GM12875 (cell line): ENCODE measurements at regions not wholly inside any gene's neighbourhood (a gene's known extent, or its start where the extent isn't known, plus 50 kb on each side); places are given as distances from the start of the nearest gene placed in this dataset.

Source experiments
- H3K4me3 ChIP-seq: one replicate; pipeline ENCODE4 v1.5.1; 2011; ENCODE audit warnings: low read depth, low read length, control low read depth
- TF ChIP-seq, protein P1 (sequence below): IDR thresholded peaks from 2 replicates; pipeline ENCODE4 v1.5.1; 2011; ENCODE audit warnings: low read depth, mild to moderate bottlenecking, control low read depth, inconsistent platforms, low read length, moderate library complexity, borderline replicate concordance; ENCODE audit not compliant: insufficient read depth

- TF ChIP-seq, protein P1, sequence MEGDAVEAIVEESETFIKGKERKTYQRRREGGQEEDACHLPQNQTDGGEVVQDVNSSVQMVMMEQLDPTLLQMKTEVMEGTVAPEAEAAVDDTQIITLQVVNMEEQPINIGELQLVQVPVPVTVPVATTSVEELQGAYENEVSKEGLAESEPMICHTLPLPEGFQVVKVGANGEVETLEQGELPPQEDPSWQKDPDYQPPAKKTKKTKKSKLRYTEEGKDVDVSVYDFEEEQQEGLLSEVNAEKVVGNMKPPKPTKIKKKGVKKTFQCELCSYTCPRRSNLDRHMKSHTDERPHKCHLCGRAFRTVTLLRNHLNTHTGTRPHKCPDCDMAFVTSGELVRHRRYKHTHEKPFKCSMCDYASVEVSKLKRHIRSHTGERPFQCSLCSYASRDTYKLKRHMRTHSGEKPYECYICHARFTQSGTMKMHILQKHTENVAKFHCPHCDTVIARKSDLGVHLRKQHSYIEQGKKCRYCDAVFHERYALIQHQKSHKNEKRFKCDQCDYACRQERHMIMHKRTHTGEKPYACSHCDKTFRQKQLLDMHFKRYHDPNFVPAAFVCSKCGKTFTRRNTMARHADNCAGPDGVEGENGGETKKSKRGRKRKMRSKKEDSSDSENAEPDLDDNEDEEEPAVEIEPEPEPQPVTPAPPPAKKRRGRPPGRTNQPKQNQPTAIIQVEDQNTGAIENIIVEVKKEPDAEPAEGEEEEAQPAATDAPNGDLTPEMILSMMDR: no peak
- H3K4me3 ChIP-seq: no peak overlapping the region
Measured at GRCh38 chr12:123040106-123040505, 59.6 kb downstream of the ARL6IP4 start.

- TF ChIP-seq, protein P1: no peak
- H3K4me3 ChIP-seq: no peak overlapping the region
Measured at GRCh38 chr12:123038966-123039365, 58.5 kb downstream of the ARL6IP4 start.

- TF ChIP-seq, protein P1: no peak
- no peak overlapping the region for H3K4me3 ChIP-seq
Measured at GRCh38 chr12:123038486-123038885, 58.0 kb downstream of the ARL6IP4 start.

DNA sequence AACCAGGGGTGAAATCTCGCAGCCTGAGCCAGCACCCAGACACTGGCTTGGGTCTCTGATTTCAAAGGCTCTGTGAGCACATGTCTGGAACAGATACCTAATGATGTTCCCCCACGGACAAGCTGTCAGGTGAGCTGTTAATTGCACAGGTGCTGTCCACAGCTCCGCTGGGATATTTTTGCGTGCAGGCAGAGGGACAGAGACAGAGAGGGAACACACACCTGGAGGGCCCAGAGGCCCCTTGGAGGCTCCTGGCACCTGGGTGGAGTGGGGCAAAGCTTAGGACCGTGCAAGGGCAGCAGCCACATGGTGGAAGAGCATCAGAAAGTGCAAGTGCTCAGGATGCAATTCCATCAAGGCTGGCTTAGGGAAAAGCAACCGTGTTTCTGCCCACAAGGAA lies 57.3 kb downstream of the ARL6IP4 start:
- H3K4me3 ChIP-seq: no peak overlapping the region
- TF ChIP-seq, protein P1: no peak

DNA sequence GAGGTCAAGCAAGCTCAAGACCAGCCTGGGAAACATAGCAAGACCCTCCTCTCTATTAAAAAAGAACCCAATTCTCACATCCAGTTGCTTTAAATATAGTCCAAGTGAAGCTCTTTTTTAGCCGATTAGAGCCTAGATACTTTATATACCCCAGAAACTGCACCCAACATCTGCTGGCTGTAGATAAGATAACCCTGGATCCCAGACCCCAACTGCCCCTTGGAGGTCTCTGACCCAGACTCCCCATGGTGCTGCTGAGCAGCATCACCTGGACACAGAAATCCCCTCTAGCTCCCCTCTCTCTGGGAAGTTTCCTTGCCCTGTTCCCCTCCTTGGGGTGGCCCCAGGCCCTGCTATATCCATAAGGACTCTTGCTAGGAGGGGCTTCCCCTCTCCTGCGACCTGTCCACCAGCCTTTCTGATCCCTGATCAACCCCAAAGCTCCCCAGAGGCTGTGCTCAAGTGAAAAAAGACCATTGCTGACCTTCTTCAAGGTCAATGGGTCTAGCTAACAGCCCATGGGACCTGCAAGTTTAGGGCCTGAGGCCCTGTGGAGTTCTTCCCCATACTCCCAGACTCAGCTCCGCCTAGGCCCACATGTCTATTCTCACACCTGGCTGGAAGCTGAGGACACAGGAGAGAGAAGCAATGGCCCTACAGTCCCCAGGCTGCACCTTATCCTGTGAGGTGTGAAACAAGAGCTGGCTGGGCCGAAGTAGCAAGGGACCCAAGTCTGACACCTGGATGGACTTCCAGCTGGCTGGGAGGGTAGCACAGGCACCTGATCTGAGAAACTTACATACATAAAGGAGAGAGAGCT lies 56.2 kb downstream of the ARL6IP4 start:
- TF ChIP-seq, protein P1: no peak
- no peak overlapping the region for H3K4me3 ChIP-seq

DNA sequence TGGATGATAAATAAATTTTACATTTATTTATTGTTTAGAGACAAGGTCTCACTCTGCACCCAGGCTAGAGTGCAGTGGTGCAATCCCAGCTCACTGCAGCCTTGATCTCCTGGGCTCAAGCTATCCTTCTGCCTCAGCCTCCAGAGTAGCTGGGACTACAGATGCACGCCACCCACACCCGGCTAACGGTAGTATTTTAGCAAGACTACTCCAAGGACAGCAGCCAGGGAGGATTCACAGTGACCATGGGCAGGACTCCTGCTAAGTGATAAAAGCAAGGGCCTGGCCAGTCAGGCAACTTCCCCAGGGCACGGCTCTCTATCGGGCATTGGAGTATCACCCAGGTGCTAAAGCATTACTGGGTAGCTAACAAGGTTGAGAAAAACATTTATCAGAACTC lies 55.4 kb downstream of the ARL6IP4 start:
- TF ChIP-seq, protein P1: no peak

DNA sequence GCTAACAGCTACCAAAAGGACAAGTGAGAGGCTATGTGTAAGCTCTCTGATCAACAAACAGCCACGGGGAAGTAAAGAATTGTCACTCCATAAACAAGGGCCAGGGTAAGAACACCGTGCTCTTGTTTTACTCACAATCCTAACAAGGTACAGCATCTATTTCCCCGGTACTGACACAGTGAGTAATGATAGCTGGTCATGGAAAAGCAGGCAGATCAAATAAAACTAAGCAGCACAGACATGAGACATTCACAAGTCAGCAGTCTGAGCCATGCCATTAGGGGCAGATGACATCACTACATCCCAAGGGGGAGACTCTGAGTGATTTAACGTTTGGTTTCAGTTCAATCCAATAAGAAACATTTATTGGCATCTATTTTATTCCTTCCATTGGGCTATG lies 54.4 kb downstream of the ARL6IP4 start:
- TF ChIP-seq, protein P1: no peak
- H3K4me3 ChIP-seq: no peak overlapping the region

More for the DNA sequence above, 55.4 kb downstream of the ARL6IP4 start:
- H3K4me3 ChIP-seq: no peak overlapping the region
